ENCODE measurements at regions not wholly inside any gene's neighbourhood (a gene's known extent, or its start where the extent isn't known, plus 50 kb on each side); places are given as distances from the start of the nearest gene placed in this dataset.

- H3K27me3 ChIP-seq (ENCODE audit: insufficient read depth), result no peaks in the 10 kb centered on the region
- no peak overlapping the region for H3K4me2 ChIP-seq
- no peak overlapping the region for H3K27ac ChIP-seq (ENCODE audit: low read depth)
- peaks cover 39% of the 10 kb centered on the region for H3K79me2 ChIP-seq (replicated peaks; ENCODE audit: insufficient read depth)
- H3K4me1 ChIP-seq (ENCODE audit: insufficient read depth), result no peaks in the 10 kb centered on the region; the same call in 1 of the 2 replicates
- H3K4me3 ChIP-seq, result no peak overlapping the region
- H4K20me1 ChIP-seq (replicated peaks; ENCODE audit: insufficient read depth), result no peaks in the 10 kb centered on the region
- H2AFZ ChIP-seq, result no peak overlapping the region
- Mint-ChIP-seq H3K27ac (no peak overlapping the region), H3K4me3 (no peak overlapping the region), H3K27me3 (ENCODE audit: insufficient read depth, low read depth, poor library complexity) (peaks cover 2% of the 10 kb centered on the region), H3K36me3 (ENCODE audit: low read depth) (peaks cover 23% of the 10 kb centered on the region; the same call in 2 of the 3 replicates), H3K4me1 (peaks cover 28% of the 10 kb centered on the region), H3K9me3 (no peaks in the 10 kb centered on the region)
- H3K9me2 ChIP-seq (ENCODE audit: insufficient read depth), result no peaks in the 10 kb centered on the region
- H3F3A ChIP-seq (replicated peaks; ENCODE audit: low read depth), result no peaks in the 10 kb centered on the region
- DNase-seq (ENCODE audit: low spot score) (no peak), ATAC-seq (no peak)
- no peak for TF ChIP-seq ZNF114 (CRISPR knock-in tag; IDR thresholded peaks at IDR 0.05)
- no peak for TF ChIP-seq CREB1 (CRISPR knock-in tag; IDR thresholded peaks at IDR 0.05; ENCODE audit: low read depth)
- no peaks in the 10 kb centered on the region for H3K36me3 ChIP-seq (ENCODE audit: insufficient read depth)
Measured at GRCh38 chr14:71414631-71415403, 507.6 kb downstream of the PCNX1 start.

GRCh38 chr14:71415404-71415690 is 508.1 kb downstream of the PCNX1 start:
- H2AFZ ChIP-seq, result no peak overlapping the region
- ATAC-seq (no peak), DNase-seq (ENCODE audit: low spot score) (no peak)
- no peaks in the 10 kb centered on the region for H3K36me3 ChIP-seq (ENCODE audit: insufficient read depth)
- H3K4me1 ChIP-seq (ENCODE audit: insufficient read depth), result no peaks in the 10 kb centered on the region; the same call in 1 of the 2 replicates
- TF ChIP-seq ZNF462 (CRISPR knock-in tag; IDR thresholded peaks at IDR 0.05) (no peak), CTCF (conservative IDR thresholded peaks at IDR 0.05; ENCODE audit: low read depth in 2 of 2) (no peak), EZH2 (IDR thresholded peaks at IDR 0.05; ENCODE audit: low read depth, unreplicated experiment) (no peak), CREB1 (CRISPR knock-in tag; IDR thresholded peaks at IDR 0.05; ENCODE audit: low read depth) (no peak), ZNF114 (CRISPR knock-in tag; IDR thresholded peaks at IDR 0.05) (no peak), REST (IDR thresholded peaks at IDR 0.05; ENCODE audit: unreplicated experiment) (no peak)
- Mint-ChIP-seq H3K27ac (no peak overlapping the region), H3K4me3 (no peak overlapping the region), H3K9me3 (no peaks in the 10 kb centered on the region), H3K4me1 (peaks cover 23% of the 10 kb centered on the region), H3K27me3 (ENCODE audit: insufficient read depth, low read depth, poor library complexity) (peaks cover 2% of the 10 kb centered on the region), H3K36me3 (ENCODE audit: low read depth) (peaks cover 23% of the 10 kb centered on the region; the same call in 2 of the 3 replicates)
- H3K9me2 ChIP-seq (ENCODE audit: insufficient read depth), result no peaks in the 10 kb centered on the region
- no peaks in the 10 kb centered on the region for H3K27me3 ChIP-seq (ENCODE audit: insufficient read depth)
- no peak overlapping the region for H3K27ac ChIP-seq (ENCODE audit: low read depth)
- no peaks in the 10 kb centered on the region for H3F3A ChIP-seq (replicated peaks; ENCODE audit: low read depth)
- no peak overlapping the region for H3K4me3 ChIP-seq
- H3K4me2 ChIP-seq, result no peak overlapping the region
- no peaks in the 10 kb centered on the region for H4K20me1 ChIP-seq (replicated peaks; ENCODE audit: insufficient read depth)
- H3K79me2 ChIP-seq (replicated peaks; ENCODE audit: insufficient read depth), result peaks cover 39% of the 10 kb centered on the region

Measured in GM23338 (cell line).